OCI-LY3 (cell line): ENCODE measurements at regions not wholly inside any gene's neighbourhood (a gene's known extent, or its start where the extent isn't known, plus 50 kb on each side); places are given as distances from the start of the nearest gene placed in this dataset.

Experiments used
- H2AFZ ChIP-seq: fragments of 200-600, 300-600 bp; shearing (Covaris generic); 2 replicates; pipeline ENCODE4 v1.6.0; 2014; ENCODE audit warnings: antibody characterized with exemption, low read depth, low read length
- H3K27ac ChIP-seq: fragments of 200-600, 300-600 bp; sonication (generic); 2 replicates; pipeline ENCODE4 v1.5.1; 2014; ENCODE audit warnings: mild to moderate bottlenecking, low read length, moderate library complexity, mixed read lengths
- H3K27me3 ChIP-seq: fragments of 200-600, 300-600 bp; sonication (generic); 2 replicates; pipeline ENCODE4 v1.6.1; 2014; ENCODE audit warnings: low read depth, low read length, mixed read lengths
- H3K36me3 ChIP-seq: fragments of 200-600, 300-600 bp; sonication (generic); replicated peaks from 2 replicates; pipeline ENCODE3; 2014; ENCODE audit warnings: low read depth, low read length, mixed read lengths
- H3K4me1 ChIP-seq: fragments of 300-600, 200-600 bp; sonication (generic); 2 replicates; pipeline ENCODE4 v1.6.1; 2014; ENCODE audit warnings: low read length, mixed read lengths
- H3K4me2 ChIP-seq: fragments of 200-600, 300-600 bp; sonication (generic); 2 replicates; pipeline ENCODE4 v1.6.1; 2014; ENCODE audit warnings: low read length, mixed read lengths
- H3K4me3 ChIP-seq: fragments of 300-600, 200-600 bp; sonication (generic); 2 replicates; pipeline ENCODE4 v1.5.1; 2014; ENCODE audit warnings: antibody characterized with exemption, mild to moderate bottlenecking, low read length, moderate library complexity
- H3K79me2 ChIP-seq: fragments of 300-600, 200-600 bp; shearing (Covaris generic); 2 replicates; pipeline ENCODE4 v1.6.1; 2014; ENCODE audit warnings: mild to moderate bottlenecking, low read length, mixed read lengths
- H3K9ac ChIP-seq: fragments of 300-600, 200-600 bp; shearing (Covaris generic); 2 replicates; pipeline ENCODE4 v1.6.0; 2014; ENCODE audit warnings: mild to moderate bottlenecking, low read length, moderate library complexity
- H3K9me3 ChIP-seq: fragments of 200-600, 300-600 bp; shearing (Covaris generic); 2 replicates; pipeline ENCODE4 v1.6.1; 2014; ENCODE audit warnings: low read length, mixed read lengths; ENCODE audit not compliant: insufficient read depth
- H4K20me1 ChIP-seq: fragments of 200-600, 300-600 bp; sonication (generic); 2 replicates; pipeline ENCODE4 v1.6.1; 2016; ENCODE audit warnings: low read length, mixed read lengths; ENCODE audit not compliant: insufficient read depth
- CTCF ChIP-seq: fragments of 200-600, 300-600 bp; sonication (generic); IDR thresholded peaks from 2 replicates; pipeline ENCODE4 v1.5.1; 2014; ENCODE audit warnings: antibody characterized with exemption, low read length, low read depth
- EZH2phosphoT487 ChIP-seq: fragments of 200-600 bp; shearing (Covaris generic); IDR thresholded peaks from 2 replicates; pipeline ENCODE4 v1.6.1; 2018; ENCODE audit warnings: antibody characterized with exemption, mixed run types, low read depth

DNA sequence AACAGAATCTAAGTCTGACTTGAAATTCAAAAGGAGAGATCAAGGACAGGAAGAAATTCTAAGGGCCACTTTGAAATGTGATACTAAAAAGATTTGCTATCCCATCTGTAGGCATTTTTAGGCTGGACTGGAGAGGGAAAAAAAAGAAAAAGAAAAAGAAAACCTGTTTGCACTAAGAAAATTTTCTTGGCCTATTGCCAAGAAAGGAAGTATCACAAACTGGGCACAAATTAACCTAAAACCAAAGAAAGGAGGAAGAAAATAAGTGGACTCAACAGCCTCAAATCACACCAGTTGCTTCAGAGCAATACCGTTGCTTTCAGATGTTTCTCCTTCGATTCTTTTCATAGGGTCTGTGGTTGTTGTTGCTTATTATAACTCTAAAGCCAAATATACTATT lies 287.9 kb upstream of the VRK2 start:
- Histone ChIP-seq H3K4me3 (peak overlapping the region; percentile 76; the same call in 1 of the 2 replicates), H3K27me3 (no peaks in the 10 kb centered on the region), H3K4me1 (peaks cover 15% of the 10 kb centered on the region), H3K9ac (no peak overlapping the region), H3K79me2 (no peaks in the 10 kb centered on the region), H4K20me1 (no peaks in the 10 kb centered on the region), H2AFZ (no peak overlapping the region), H3K9me3 (no peaks in the 10 kb centered on the region), H3K27ac (no peak overlapping the region), H3K36me3 (no peaks in the 10 kb centered on the region), H3K4me2 (peak overlapping the region; percentile 87)
- TF ChIP-seq CTCF (no peak), EZH2phosphoT487 (no peak)

- Histone ChIP-seq H3K79me2 (no peaks in the 10 kb centered on the region), H3K9ac (peak overlapping the region; percentile 50; the same call in 1 of the 2 replicates), H3K27ac (no peak overlapping the region), H3K4me2 (peak overlapping the region; percentile 87), H3K36me3 (no peaks in the 10 kb centered on the region), H3K9me3 (no peaks in the 10 kb centered on the region), H3K27me3 (no peaks in the 10 kb centered on the region), H4K20me1 (no peaks in the 10 kb centered on the region), H2AFZ (no peak overlapping the region), H3K4me1 (peaks cover 15% of the 10 kb centered on the region), H3K4me3 (peak overlapping the region; percentile 76)
- TF ChIP-seq EZH2phosphoT487 (no peak), CTCF (no peak)
Observed at GRCh38 chr2:57759131-57759530, 287.5 kb upstream of the VRK2 start.

DNA sequence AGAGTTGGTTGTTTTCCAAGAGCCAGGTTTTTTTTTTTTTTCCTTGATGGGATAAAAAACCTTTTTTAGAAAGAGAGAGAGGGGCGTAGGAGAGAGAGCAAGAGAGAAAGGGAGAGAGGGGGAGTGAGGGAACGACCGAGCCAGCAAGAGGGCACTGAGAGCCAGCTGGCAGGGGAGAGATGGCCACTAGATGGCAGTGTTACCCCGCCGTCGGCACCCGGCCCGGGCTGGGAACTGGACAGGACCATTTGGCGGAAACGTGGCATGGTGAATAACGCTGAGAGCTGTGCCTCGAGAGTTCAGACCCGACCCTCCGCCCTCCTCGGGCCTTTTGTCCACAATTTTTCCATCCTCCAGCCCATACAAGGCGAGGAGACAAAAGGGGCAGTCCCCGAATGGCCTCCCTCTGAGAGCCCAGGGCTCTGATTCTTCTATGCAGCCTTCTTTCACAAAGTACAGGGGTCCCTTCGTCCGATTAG lies 286.7 kb upstream of the VRK2 start:
- no peak for TF ChIP-seq EZH2phosphoT487
- TF ChIP-seq CTCF, result peak; percentile 50
- no peak overlapping the region for H3K27ac ChIP-seq
- H3K4me1 ChIP-seq, result peaks cover 15% of the 10 kb centered on the region
- H4K20me1 ChIP-seq, result no peaks in the 10 kb centered on the region
- peak overlapping the region; percentile 76 for H3K4me3 ChIP-seq
- no peaks in the 10 kb centered on the region for H3K27me3 ChIP-seq
- H3K4me2 ChIP-seq, result peak overlapping the region; percentile 87
- H3K9me3 ChIP-seq, result no peaks in the 10 kb centered on the region
- peak overlapping the region; percentile 60 for H3K9ac ChIP-seq
- no peaks in the 10 kb centered on the region for H3K79me2 ChIP-seq
- H2AFZ ChIP-seq, result peak overlapping the region; percentile 77
- no peaks in the 10 kb centered on the region for H3K36me3 ChIP-seq

GRCh38 chr2:57760381-57760801 lies 286.2 kb upstream of the VRK2 start:
- Histone ChIP-seq H3K79me2 (no peaks in the 10 kb centered on the region), H3K9ac (peak overlapping the region; percentile 60), H3K9me3 (no peaks in the 10 kb centered on the region), H3K4me3 (peak overlapping the region; percentile 76), H3K36me3 (no peaks in the 10 kb centered on the region), H3K27me3 (no peaks in the 10 kb centered on the region), H4K20me1 (no peaks in the 10 kb centered on the region), H2AFZ (peak overlapping the region; percentile 77; the same call in 1 of the 2 replicates), H3K4me1 (peaks cover 15% of the 10 kb centered on the region), H3K4me2 (peak overlapping the region; percentile 87), H3K27ac (no peak overlapping the region)
- no peak for TF ChIP-seq EZH2phosphoT487
- no peak for TF ChIP-seq CTCF
